GM12873 (cell line): ENCODE measurements at regions not wholly inside any gene's neighbourhood (a gene's known extent, or its start where the extent isn't known, plus 50 kb on each side); places are given as distances from the start of the nearest gene placed in this dataset.
A peak's percentile ranks its signal among the peaks of the same experiment; 100 is the strongest.

Source experiments
- CTCF ChIP-seq: IDR thresholded peaks from 2 replicates; pipeline ENCODE4 v1.5.1; 2012; ENCODE audit warnings: low read depth, mild to moderate bottlenecking, moderate library complexity, low read length, control low read depth; ENCODE audit not compliant: insufficient read depth; ENCODE audit errors: missing control alignments

- TF ChIP-seq CTCF, result peak; percentile 61
Measured at GRCh38 chr3:102225407-102226132, 209.2 kb upstream of the ZPLD1 start.

GRCh38 chr3:102226463-102226862 is 208.4 kb upstream of the ZPLD1 start:
- TF ChIP-seq CTCF, result no peak

- TF ChIP-seq CTCF, result peak; percentile 93
Measured at GRCh38 chr3:102229062-102229655, 205.7 kb upstream of the ZPLD1 start.

- no peak for TF ChIP-seq CTCF
Measured at GRCh38 chr3:102230057-102230456, 204.8 kb upstream of the ZPLD1 start.

GRCh38 chr3:102233881-102234280 is 200.9 kb upstream of the ZPLD1 start:
- TF ChIP-seq CTCF, result no peak

- TF ChIP-seq CTCF, result peak; percentile 68
Measured at GRCh38 chr3:102235679-102236078, 199.1 kb upstream of the ZPLD1 start.

- no peak for TF ChIP-seq CTCF
Measured at GRCh38 chr3:102237181-102237580, 197.6 kb upstream of the ZPLD1 start.
